Kidney (tissue), 13 donors: ENCODE measurements at regions not wholly inside any gene's neighbourhood (a gene's known extent, or its start where the extent isn't known, plus 50 kb on each side); places are given as distances from the start of the nearest gene placed in this dataset.
A peak's percentile ranks its signal among the peaks of the same experiment; 100 is the strongest.

ENCODE experiments used
- DNase-seq, 5 donors: peaks; one replicate each; pipeline ENCODE4 v3.0.0-alpha.2; 2013 to 2020
- FAIRE-seq: peaks from 2 replicates; lab custom pipeline; 2012; peaks lifted over from hg19 to GRCh38; lab: Jason Lieb, UNC
- H3K27ac ChIP-seq, 2 donors: one replicate each; pipeline ENCODE4 v1.7.0; 2013; ENCODE audit warnings: low read depth in 2 of 2, low read length in 2 of 2, inconsistent platforms in 1 of 2
- H3K27me3 ChIP-seq: one replicate; pipeline ENCODE4 v1.7.1; 2013; ENCODE audit warnings: low read length, inconsistent platforms; ENCODE audit not compliant: control insufficient read depth, insufficient read depth
- H3K36me3 ChIP-seq, 3 donors: one replicate each; pipeline versions ENCODE4 v1.7.0 to v1.7.1; 2013; ENCODE audit warnings: low read length in 3 of 3, control low read depth in 1 of 3, inconsistent platforms in 1 of 3; ENCODE audit not compliant: insufficient read depth in 3 of 3, control insufficient read depth in 2 of 3
- H3K4me1 ChIP-seq, 3 donors: one replicate each; pipeline versions ENCODE4 v1.7.0 to v1.7.1; 2013; ENCODE audit warnings: low read length in 3 of 3, inconsistent platforms in 1 of 3, low read depth in 1 of 3; ENCODE audit not compliant: control insufficient read depth in 2 of 3, insufficient read depth in 2 of 3
- H3K4me3 ChIP-seq, 3 donors: one replicate each; pipeline versions ENCODE4 v1.7.0 to v1.8.1; 2013; ENCODE audit warnings: low read length in 3 of 3, control low read depth in 1 of 3, inconsistent platforms in 1 of 3
- H3K9ac ChIP-seq, 3 donors: one replicate each; pipeline versions ENCODE4 v1.7.0 to v1.7.1; 2013; ENCODE audit warnings: low read length in 3 of 3, control low read depth in 1 of 3, inconsistent platforms in 1 of 3
- H3K9me3 ChIP-seq, 3 donors: one replicate each; pipeline versions ENCODE4 v1.7.0 to v1.7.1; 2013; ENCODE audit warnings: low read length in 3 of 3, control low read depth in 1 of 3, inconsistent platforms in 1 of 3; ENCODE audit not compliant: control insufficient read depth in 2 of 3, insufficient read depth in 1 of 3
- intact Hi-C: fragments of 100-400 bp; cut with DNase I; formaldehyde crosslinking; loops from one replicate; pipeline ENCODE4 v1.11.1; 2022
- TF ChIP-seq, protein P1 (sequence below): IDR thresholded peaks from 3 replicates; pipeline ENCODE4 v1.5.1; 2012; ENCODE audit warnings: mild to moderate bottlenecking, moderate library complexity, borderline replicate concordance; ENCODE audit not compliant: insufficient read depth; ENCODE audit errors: extremely low read depth
- donor health status: control.
- donor health status: control.
- donor health status: control.
- donor health status: control.
- donor health status: control.
- donor health status: DM: yes; HTN: yes; CAD: no.
- donor health status: Normal renal cell carcinoma (clear cell type).

DNA sequence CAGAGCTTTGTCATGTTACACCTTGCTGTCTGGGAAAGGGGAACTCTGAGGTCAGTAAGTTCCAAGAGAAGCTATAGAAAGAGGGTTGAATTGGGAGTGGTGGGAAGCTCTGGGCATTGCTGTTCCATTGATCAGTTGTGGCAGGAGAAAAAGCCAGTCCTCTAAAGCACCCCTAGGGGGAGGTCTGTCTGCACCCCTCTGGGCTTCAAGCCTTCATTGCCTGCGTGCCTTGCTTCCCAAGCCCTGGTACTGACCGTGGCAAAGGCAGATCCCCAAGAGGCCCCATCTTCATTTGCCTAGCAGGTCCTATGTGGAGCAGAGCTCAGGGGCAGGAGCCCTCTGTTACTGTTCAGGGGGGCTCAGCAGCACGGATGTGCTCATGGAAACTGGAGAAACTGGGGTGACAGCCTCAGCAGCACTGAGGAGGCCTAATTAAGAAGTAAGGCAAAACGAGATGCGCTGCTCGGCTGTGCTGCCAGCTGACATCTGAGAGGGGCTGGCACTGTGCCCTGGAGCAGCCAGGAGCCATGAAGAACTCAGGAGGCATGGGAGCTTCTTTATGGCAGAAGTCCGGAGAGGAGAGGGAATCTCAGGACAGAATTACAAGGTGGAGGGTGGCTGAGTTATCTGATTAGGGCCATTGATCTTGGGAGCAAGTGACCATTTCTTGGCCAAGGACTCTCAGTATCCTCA, 270.9 kb downstream of the RPLP1 start:
- H3K36me3 ChIP-seq = no peaks in the 10 kb centered on the region
- intact Hi-C loops = no loop called here
- no peak overlapping the region for H3K9ac ChIP-seq
- TF ChIP-seq, protein P1, sequence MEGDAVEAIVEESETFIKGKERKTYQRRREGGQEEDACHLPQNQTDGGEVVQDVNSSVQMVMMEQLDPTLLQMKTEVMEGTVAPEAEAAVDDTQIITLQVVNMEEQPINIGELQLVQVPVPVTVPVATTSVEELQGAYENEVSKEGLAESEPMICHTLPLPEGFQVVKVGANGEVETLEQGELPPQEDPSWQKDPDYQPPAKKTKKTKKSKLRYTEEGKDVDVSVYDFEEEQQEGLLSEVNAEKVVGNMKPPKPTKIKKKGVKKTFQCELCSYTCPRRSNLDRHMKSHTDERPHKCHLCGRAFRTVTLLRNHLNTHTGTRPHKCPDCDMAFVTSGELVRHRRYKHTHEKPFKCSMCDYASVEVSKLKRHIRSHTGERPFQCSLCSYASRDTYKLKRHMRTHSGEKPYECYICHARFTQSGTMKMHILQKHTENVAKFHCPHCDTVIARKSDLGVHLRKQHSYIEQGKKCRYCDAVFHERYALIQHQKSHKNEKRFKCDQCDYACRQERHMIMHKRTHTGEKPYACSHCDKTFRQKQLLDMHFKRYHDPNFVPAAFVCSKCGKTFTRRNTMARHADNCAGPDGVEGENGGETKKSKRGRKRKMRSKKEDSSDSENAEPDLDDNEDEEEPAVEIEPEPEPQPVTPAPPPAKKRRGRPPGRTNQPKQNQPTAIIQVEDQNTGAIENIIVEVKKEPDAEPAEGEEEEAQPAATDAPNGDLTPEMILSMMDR = no peak
- no peak overlapping the region for H3K4me3 ChIP-seq
- no peaks in the 10 kb centered on the region for H3K27me3 ChIP-seq
- H3K4me1 ChIP-seq = no peaks in the 10 kb centered on the region
- H3K27ac ChIP-seq = no peak overlapping the region
- no peak for FAIRE-seq
- DNase-seq = peak in 1 of 5 donors; percentile 35
- H3K9me3 ChIP-seq = no peaks in the 10 kb centered on the region

DNA sequence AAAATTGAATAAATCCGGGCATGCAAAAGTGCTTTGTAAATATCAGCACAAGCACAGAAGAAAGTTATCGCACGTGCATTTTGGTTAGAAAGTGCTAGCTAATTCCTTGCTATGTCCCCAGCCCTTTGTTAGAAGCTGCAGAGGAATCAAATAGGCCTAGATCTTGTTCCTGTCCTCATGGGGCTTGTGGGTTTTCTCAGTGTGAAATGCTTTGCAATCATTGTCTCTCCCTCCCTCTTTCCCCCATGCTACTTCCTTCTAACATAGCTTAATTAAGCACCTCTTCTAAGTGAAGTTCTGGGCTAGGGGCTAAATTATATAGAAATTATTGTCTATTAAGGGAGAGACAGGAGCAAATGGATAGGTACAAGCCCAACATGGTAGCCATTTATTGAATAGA, 271.7 kb downstream of the RPLP1 start:
- intact Hi-C loops = no loop called here
- DNase-seq (no peak), FAIRE-seq (no peak)
- Histone ChIP-seq H3K27me3 (no peaks in the 10 kb centered on the region), H3K27ac (no peak overlapping the region), H3K9ac (no peak overlapping the region), H3K4me1 (no peaks in the 10 kb centered on the region), H3K36me3 (no peaks in the 10 kb centered on the region), H3K9me3 (no peaks in the 10 kb centered on the region), H3K4me3 (no peak overlapping the region)
- TF ChIP-seq, protein P1 = no peak

DNA sequence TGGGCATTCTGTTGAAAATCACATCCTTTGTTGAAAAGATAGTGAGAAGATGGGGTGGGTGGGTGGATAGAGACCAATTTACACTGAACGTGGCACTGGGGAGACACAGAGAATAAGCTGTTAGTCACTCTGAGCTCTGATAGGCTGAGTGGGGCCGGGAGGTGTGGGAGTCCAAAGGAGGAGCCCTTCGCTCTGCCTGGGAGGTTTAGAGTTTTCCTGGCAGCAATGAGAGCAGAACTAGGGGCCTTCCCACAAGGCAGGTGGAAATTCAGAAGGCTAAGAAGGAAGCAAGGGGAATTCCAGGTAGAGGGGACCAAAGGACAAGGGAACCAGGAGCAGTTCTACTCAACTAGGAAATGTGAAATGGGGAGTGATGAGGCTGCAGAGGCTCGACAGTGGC, 272.7 kb downstream of the RPLP1 start:
- H3K27ac ChIP-seq = no peak overlapping the region

More for the DNA sequence above, 272.7 kb downstream of the RPLP1 start:
- no peaks in the 10 kb centered on the region for H3K9me3 ChIP-seq
- no peaks in the 10 kb centered on the region for H3K4me1 ChIP-seq
- intact Hi-C loops = no loop called here
- TF ChIP-seq, protein P1 = no peak
- FAIRE-seq (no peak), DNase-seq (no peak)
- H3K9ac ChIP-seq = no peak overlapping the region
- no peaks in the 10 kb centered on the region for H3K27me3 ChIP-seq
- H3K36me3 ChIP-seq = no peaks in the 10 kb centered on the region
- H3K4me3 ChIP-seq = no peak overlapping the region
